Suprapubic skin (tissue), 4 donors: ENCODE measurements at regions not wholly inside any gene's neighbourhood (a gene's known extent, or its start where the extent isn't known, plus 50 kb on each side); places are given as distances from the start of the nearest gene placed in this dataset.
"Not testable (repeated sequence)": the region's sequence is repeated elsewhere in the genome, so short reads cannot be mapped to it uniquely, and the experiment has no call there.

ENCODE experiments used
- DNase-seq, 2 donors: peaks; one replicate each; pipeline ENCODE4 v3.0.0-alpha.2; 2019; ENCODE audit warnings: low spot score in 2 of 2
- H3K27ac ChIP-seq: fragments of 200-600 bp; sonication (generic); one replicate; pipeline ENCODE4 v1.5.1; 2019
- H3K27me3 ChIP-seq: fragments of 200-600 bp; sonication (generic); one replicate; pipeline ENCODE4 v1.5.1; 2019
- H3K36me3 ChIP-seq: fragments of 200-600 bp; sonication (generic); one replicate; pipeline ENCODE4 v1.5.1; 2019
- H3K4me1 ChIP-seq: fragments of 200-600 bp; sonication (generic); one replicate; pipeline ENCODE4 v1.5.1; 2019
- H3K4me3 ChIP-seq: fragments of 200-600 bp; sonication (generic); one replicate; pipeline ENCODE4 v1.5.1; 2019; ENCODE audit warnings: mild to moderate bottlenecking
- H3K9me3 ChIP-seq: fragments of 200-600 bp; sonication (generic); one replicate; pipeline ENCODE4 v1.5.1; 2019
- EP300 ChIP-seq: sonication (generic); formaldehyde crosslinking; IDR thresholded peaks from one replicate; pipeline ENCODE4 v1.6.1; 2017; ENCODE audit warnings: antibody characterized with exemption
- POLR2A ChIP-seq, 2 donors: fragments of 450-650 bp; IDR thresholded peaks; one replicate each; pipeline ENCODE4 v1.6.1; 2017; ENCODE audit warnings: antibody characterized with exemption in 2 of 2, mild to moderate bottlenecking in 2 of 2, moderate library complexity in 2 of 2
- POLR2AphosphoS5 ChIP-seq, 3 donors: sonication (generic); formaldehyde crosslinking; IDR thresholded peaks; one replicate each; pipeline ENCODE4 v1.6.1; 2017; ENCODE audit warnings: antibody characterized with exemption in 3 of 3
- WGBS: methylation state at CpG from one replicate; pipeline ENCODE4 v1.1.5; 2018; 5-methylcytosine and 5-hydroxymethylcytosine counted together
- TF ChIP-seq, protein P1 (sequence below), 2 donors: fragments of 200-600 bp in 1 of 2; fragments of 450-650 bp in 1 of 2; sonication (generic) in 1 of 2; IDR thresholded peaks; one replicate each; pipeline ENCODE4 v1.5.1; 2016 to 2019; ENCODE audit warnings: antibody characterized with exemption in 2 of 2, mild to moderate bottlenecking in 1 of 2, moderate library complexity in 1 of 2

DNA sequence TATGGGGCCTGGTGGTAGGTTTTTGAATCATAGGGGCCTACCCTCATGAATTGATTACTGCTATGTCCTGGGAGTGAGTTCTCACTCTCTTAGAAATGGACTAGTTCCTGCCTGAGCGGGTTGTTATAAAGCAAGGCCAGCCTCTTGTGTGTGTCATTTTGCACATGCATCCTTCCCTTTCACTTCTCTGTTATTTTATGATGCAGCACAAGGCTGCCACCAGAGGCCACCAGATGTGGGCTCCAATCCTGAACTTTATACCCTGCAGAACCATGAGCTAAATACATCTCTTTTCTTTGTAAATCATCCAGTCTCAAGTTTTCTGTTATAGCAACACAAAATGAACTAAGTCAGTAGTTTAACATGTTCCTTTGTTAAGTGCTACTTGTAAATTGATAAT is 251.4 kb downstream of the BLID start:
- Histone ChIP-seq H3K27me3 (no peaks in the 10 kb centered on the region), H3K4me1 (no peaks in the 10 kb centered on the region), H3K27ac (no peak overlapping the region), H3K4me3 (no peak overlapping the region), H3K36me3 (no peaks in the 10 kb centered on the region), H3K9me3 (no peaks in the 10 kb centered on the region)
- DNase-seq = no peak
- WGBS = 93% methylated on average over 1 of the region's 1 CpG
- TF ChIP-seq POLR2A (IDR thresholded peaks at IDR 0.05) = no peak
- no peak for TF ChIP-seq POLR2AphosphoS5 (IDR thresholded peaks at IDR 0.05)
- TF ChIP-seq, protein P1, sequence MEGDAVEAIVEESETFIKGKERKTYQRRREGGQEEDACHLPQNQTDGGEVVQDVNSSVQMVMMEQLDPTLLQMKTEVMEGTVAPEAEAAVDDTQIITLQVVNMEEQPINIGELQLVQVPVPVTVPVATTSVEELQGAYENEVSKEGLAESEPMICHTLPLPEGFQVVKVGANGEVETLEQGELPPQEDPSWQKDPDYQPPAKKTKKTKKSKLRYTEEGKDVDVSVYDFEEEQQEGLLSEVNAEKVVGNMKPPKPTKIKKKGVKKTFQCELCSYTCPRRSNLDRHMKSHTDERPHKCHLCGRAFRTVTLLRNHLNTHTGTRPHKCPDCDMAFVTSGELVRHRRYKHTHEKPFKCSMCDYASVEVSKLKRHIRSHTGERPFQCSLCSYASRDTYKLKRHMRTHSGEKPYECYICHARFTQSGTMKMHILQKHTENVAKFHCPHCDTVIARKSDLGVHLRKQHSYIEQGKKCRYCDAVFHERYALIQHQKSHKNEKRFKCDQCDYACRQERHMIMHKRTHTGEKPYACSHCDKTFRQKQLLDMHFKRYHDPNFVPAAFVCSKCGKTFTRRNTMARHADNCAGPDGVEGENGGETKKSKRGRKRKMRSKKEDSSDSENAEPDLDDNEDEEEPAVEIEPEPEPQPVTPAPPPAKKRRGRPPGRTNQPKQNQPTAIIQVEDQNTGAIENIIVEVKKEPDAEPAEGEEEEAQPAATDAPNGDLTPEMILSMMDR (IDR thresholded peaks at IDR 0.05) = no peak
- no peak for TF ChIP-seq EP300

DNA sequence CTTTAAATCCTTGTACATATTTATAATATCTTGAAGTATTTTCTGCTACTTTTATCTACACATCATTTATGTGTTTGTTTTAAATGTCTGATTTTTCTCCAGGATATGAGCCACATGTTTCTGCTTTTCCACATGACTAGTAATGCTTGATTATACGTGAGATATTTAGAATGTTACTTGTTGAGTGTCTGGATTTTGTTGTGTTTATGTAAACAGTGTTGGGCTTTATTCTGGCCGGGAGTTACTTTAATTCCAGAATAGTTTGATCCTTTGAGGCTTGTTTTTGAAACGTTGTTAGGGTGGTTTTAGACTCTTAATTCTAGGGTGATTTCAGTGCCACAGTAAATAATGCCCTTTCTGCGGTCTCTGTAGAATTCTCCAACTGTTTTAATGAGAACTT is 252.9 kb downstream of the BLID start:
- no peak for DNase-seq
- WGBS = 77% methylated on average over 4 of the region's 4 CpGs
- Histone ChIP-seq H3K4me3 (no peak overlapping the region), H3K4me1 (no peaks in the 10 kb centered on the region), H3K27me3 (no peaks in the 10 kb centered on the region), H3K36me3 (no peaks in the 10 kb centered on the region), H3K9me3 (no peaks in the 10 kb centered on the region), H3K27ac (no peak overlapping the region)
- TF ChIP-seq, protein P1 (IDR thresholded peaks at IDR 0.05) = no peak
- TF ChIP-seq EP300 (no peak), POLR2AphosphoS5 (IDR thresholded peaks at IDR 0.05) (no peak), POLR2A (IDR thresholded peaks at IDR 0.05) (no peak)

DNA sequence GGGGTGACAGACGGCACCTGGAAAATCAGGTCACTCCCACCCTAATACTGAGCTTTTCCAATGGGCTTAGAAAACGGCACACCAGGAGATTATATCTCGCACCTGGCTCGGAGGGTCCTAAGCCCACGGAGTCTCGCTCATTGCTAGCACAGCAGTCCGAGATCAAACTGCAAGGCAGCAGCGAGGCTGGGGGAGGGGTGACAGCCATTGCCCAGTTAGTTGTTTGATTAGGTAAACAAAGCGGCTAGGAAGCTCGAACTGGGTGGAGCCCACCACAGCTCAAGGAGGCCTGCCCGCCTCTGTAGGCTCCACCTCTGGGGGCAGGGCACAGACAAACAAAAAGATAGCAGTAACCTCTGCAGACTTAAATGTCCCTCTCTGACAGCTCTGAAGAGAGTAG is 260.9 kb downstream of the BLID start:
- 94% methylated on average over 11 of the region's 11 CpGs for WGBS
- not testable (repeated sequence) for H3K9me3 ChIP-seq, DNase-seq, H3K4me1 ChIP-seq, H3K4me3 ChIP-seq, H3K27me3 ChIP-seq, H3K36me3 ChIP-seq, H3K27ac ChIP-seq

DNA sequence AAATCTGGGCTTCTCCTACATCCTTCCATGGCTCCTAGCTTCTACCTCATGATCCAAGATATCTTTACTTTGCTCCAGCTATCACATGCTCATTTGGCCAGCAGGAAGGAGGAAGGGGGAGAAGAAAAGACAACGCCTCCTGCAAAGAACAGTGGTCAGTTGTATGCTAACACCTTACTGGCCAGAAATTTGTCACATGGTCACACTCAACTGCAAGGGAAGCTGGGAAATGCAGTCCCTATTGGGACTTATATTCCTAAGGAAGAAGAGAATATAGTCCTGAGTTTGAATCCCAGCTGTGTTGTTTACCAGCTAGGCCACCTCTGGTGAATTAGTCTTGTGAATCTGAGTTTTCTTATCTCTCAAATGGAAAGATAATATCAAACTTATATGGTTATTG is 272.0 kb downstream of the BLID start:
- Histone ChIP-seq H3K36me3 (no peaks in the 10 kb centered on the region), H3K27ac (no peak overlapping the region), H3K4me3 (no peak overlapping the region), H3K27me3 (no peaks in the 10 kb centered on the region), H3K9me3 (no peaks in the 10 kb centered on the region), H3K4me1 (no peaks in the 10 kb centered on the region)
- 92% methylated on average over 1 of the region's 1 CpG for WGBS
- TF ChIP-seq POLR2AphosphoS5 (IDR thresholded peaks at IDR 0.05) = no peak
- TF ChIP-seq, protein P1 (IDR thresholded peaks at IDR 0.05) = no peak
- no peak for TF ChIP-seq EP300
- TF ChIP-seq POLR2A (IDR thresholded peaks at IDR 0.05) = no peak
- DNase-seq = no peak

DNA sequence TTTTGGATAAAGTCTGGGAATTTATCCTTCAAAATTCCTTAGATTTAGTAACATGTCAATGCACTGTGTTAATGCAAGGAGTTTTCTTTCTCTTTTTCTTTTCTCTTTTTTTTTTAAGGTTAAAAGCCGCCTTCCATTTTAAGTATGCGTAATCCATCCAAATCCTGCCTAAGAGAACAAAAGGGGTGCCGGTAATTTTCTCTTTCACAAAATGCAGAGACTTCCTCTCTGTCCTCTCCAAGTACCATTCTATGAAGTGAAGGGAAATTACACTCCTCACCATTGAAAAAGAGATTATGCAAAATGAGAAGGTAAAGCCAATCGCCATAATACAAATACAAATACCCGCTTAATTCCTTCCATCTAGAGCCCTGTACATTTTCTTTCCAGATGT is 273.8 kb downstream of the BLID start:
- Histone ChIP-seq H3K27ac (no peak overlapping the region), H3K4me3 (no peak overlapping the region), H3K36me3 (no peaks in the 10 kb centered on the region), H3K4me1 (no peaks in the 10 kb centered on the region), H3K9me3 (no peaks in the 10 kb centered on the region), H3K27me3 (no peaks in the 10 kb centered on the region)
- no peak for DNase-seq
- TF ChIP-seq POLR2A (IDR thresholded peaks at IDR 0.05) (no peak), EP300 (no peak), POLR2AphosphoS5 (IDR thresholded peaks at IDR 0.05) (no peak)
- TF ChIP-seq, protein P1 (IDR thresholded peaks at IDR 0.05) = no peak
- WGBS = 86% methylated on average over 5 of the region's 5 CpGs

DNA sequence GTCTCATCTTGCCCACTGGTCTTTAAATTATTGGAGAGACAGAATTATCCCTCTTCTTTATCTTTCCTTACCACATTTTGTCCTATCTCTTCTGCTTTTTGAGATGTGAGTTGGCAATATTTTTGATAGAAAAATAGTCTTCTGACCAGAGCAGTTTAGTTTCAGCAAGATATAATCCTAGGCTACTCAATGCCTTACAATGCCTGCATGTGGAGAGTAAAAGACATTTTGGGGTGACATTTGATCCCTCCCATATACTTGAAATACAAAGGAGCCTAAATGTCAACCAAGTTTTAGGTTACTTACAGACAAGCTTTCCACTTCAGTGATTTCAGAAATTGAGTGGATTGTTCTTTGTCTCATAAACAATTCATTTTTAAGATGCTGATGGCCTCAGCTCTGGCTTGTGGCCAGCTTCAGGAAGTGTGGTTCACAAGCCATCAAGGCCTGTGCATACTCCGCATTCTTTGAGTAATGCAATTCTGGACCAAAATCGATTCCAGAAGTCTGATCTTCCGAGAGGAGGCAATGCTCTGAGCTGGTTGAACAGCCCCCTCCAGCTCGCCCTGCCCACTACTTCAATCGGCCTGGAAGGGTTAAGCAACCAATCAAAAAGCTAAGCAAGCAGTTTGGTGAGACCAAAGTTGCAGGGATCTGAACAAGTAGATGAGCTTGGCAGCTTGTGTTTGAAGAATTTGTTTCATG is 274.4 kb downstream of the BLID start:
- H3K27me3 ChIP-seq = no peaks in the 10 kb centered on the region
- H3K36me3 ChIP-seq = no peaks in the 10 kb centered on the region
- no peak for DNase-seq
- TF ChIP-seq POLR2A (IDR thresholded peaks at IDR 0.05) (no peak), POLR2AphosphoS5 (IDR thresholded peaks at IDR 0.05) (no peak), EP300 (no peak)
- TF ChIP-seq, protein P1 (IDR thresholded peaks at IDR 0.05) = no peak
- no peaks in the 10 kb centered on the region for H3K9me3 ChIP-seq
- WGBS = 55% methylated on average over 5 of the region's 5 CpGs
- no peak overlapping the region for H3K27ac ChIP-seq
- no peaks in the 10 kb centered on the region for H3K4me1 ChIP-seq
- H3K4me3 ChIP-seq = no peak overlapping the region
